ENCODE measurements at regions not wholly inside any gene's neighbourhood (a gene's known extent, or its start where the extent isn't known, plus 50 kb on each side); places are given as distances from the start of the nearest gene placed in this dataset.

- no peak for DNase-seq (ENCODE audit: low read depth in 2 of 2)
These were observed 566.2 kb downstream of the TDRD15 start for GRCh38 chr2:21690005-21690404.

- DNase-seq (ENCODE audit: low read depth in 2 of 2) = no peak
These were observed 569.3 kb downstream of the TDRD15 start for GRCh38 chr2:21693081-21693480.

GRCh38 chr2:21694079-21694878 lies 570.5 kb downstream of the TDRD15 start:
- DNase-seq (ENCODE audit: low read depth in 2 of 2) = no peak

- DNase-seq (ENCODE audit: low read depth in 2 of 2) = no peak
These were observed 573.1 kb downstream of the TDRD15 start for GRCh38 chr2:21696900-21697299.

- no peak for DNase-seq (ENCODE audit: low read depth in 2 of 2)
These were observed 576.9 kb downstream of the TDRD15 start for GRCh38 chr2:21700644-21701043.

- DNase-seq (ENCODE audit: low read depth in 2 of 2) = no peak
These were observed 586.3 kb downstream of the TDRD15 start for GRCh38 chr2:21710031-21710430.

- DNase-seq (ENCODE audit: low read depth in 2 of 2) = no peak
These were observed 586.7 kb downstream of the TDRD15 start for GRCh38 chr2:21710496-21710895.

GRCh38 chr2:21715887-21716286 lies 592.1 kb downstream of the TDRD15 start:
- DNase-seq (ENCODE audit: low read depth in 2 of 2) = no peak

GRCh38 chr2:21727101-21727500 lies 603.3 kb downstream of the TDRD15 start:
- no peak for DNase-seq (ENCODE audit: low read depth in 2 of 2)

- DNase-seq (ENCODE audit: low read depth in 2 of 2) = no peak
These were observed 604.4 kb downstream of the TDRD15 start for GRCh38 chr2:21728133-21728532.

- no peak for DNase-seq (ENCODE audit: low read depth in 2 of 2)
These were observed 606.4 kb downstream of the TDRD15 start for GRCh38 chr2:21730141-21730540.

GRCh38 chr2:21740484-21740883 lies 616.7 kb downstream of the TDRD15 start:
- no peak for DNase-seq (ENCODE audit: low read depth in 2 of 2)

GRCh38 chr2:21746499-21746898 lies 622.7 kb downstream of the TDRD15 start:
- DNase-seq (ENCODE audit: low read depth in 2 of 2) = no peak

- no peak for DNase-seq (ENCODE audit: low read depth in 2 of 2)
These were observed 624.7 kb downstream of the TDRD15 start for GRCh38 chr2:21748501-21748900.

- no peak for DNase-seq (ENCODE audit: low read depth in 2 of 2)
These were observed 630.5 kb downstream of the TDRD15 start for GRCh38 chr2:21754164-21754788.

- DNase-seq (ENCODE audit: low read depth in 2 of 2) = no peak
These were observed 634.1 kb downstream of the TDRD15 start for GRCh38 chr2:21757805-21758430.

GRCh38 chr2:21759819-21760218 lies 636.1 kb downstream of the TDRD15 start:
- no peak for DNase-seq (ENCODE audit: low read depth in 2 of 2)

- DNase-seq (ENCODE audit: low read depth in 2 of 2) = no peak
These were observed 637.6 kb downstream of the TDRD15 start for GRCh38 chr2:21761361-21761760.

GRCh38 chr2:21763501-21763900 lies 639.7 kb downstream of the TDRD15 start:
- no peak for DNase-seq (ENCODE audit: low read depth in 2 of 2)

GRCh38 chr2:21770787-21771186 lies 647.0 kb downstream of the TDRD15 start:
- DNase-seq (ENCODE audit: low read depth in 2 of 2) = no peak

- DNase-seq (ENCODE audit: low read depth in 2 of 2) = no peak
These were observed 648.9 kb downstream of the TDRD15 start for GRCh38 chr2:21772624-21773023.

GRCh38 chr2:21773168-21773567 lies 649.4 kb downstream of the TDRD15 start:
- no peak for DNase-seq (ENCODE audit: low read depth in 2 of 2)
